Neural crest cell (in vitro differentiated cells): ENCODE measurements at regions not wholly inside any gene's neighbourhood (a gene's known extent, or its start where the extent isn't known, plus 50 kb on each side); places are given as distances from the start of the nearest gene placed in this dataset.
"Not testable (repeated sequence)": the region's sequence is repeated elsewhere in the genome, so short reads cannot be mapped to it uniquely, and the experiment has no call there.

Experiments
- DNase-seq: peaks from one replicate; pipeline ENCODE4 v3.0.0; 2021; ENCODE audit warnings: low read depth, mixed read lengths, low spot score
- H3K27ac Mint-ChIP-seq: one replicate; pipeline ENCODE4 v1.8.0; 2021; ENCODE audit warnings: mild to moderate bottlenecking, mixed read lengths; ENCODE audit not compliant: unreplicated experiment
- H3K27me3 Mint-ChIP-seq: 2 replicates; pipeline ENCODE4 v1.8.0; 2021; ENCODE audit warnings: low read depth, mild to moderate bottlenecking, mixed read lengths
- H3K36me3 Mint-ChIP-seq: 2 replicates; pipeline ENCODE4 v1.8.0; 2021; ENCODE audit warnings: low read depth, mild to moderate bottlenecking, mixed read lengths
- H3K4me1 Mint-ChIP-seq: 2 replicates; pipeline ENCODE4 v1.8.0; 2021; ENCODE audit warnings: mixed read lengths
- H3K4me3 Mint-ChIP-seq: one replicate; pipeline ENCODE4 v1.8.0; 2021; ENCODE audit warnings: mild to moderate bottlenecking, mixed read lengths
- H3K9me3 Mint-ChIP-seq: 2 replicates; pipeline ENCODE4 v1.8.0; 2021; ENCODE audit warnings: mixed read lengths
- TF ChIP-seq, protein P1 (sequence below): fragments of 200-600 bp; sonication (generic); conservative IDR thresholded peaks from 2 replicates; pipeline ENCODE4 v1.5.0; 2021; ENCODE audit warnings: antibody characterized with exemption, mild to moderate bottlenecking

DNA sequence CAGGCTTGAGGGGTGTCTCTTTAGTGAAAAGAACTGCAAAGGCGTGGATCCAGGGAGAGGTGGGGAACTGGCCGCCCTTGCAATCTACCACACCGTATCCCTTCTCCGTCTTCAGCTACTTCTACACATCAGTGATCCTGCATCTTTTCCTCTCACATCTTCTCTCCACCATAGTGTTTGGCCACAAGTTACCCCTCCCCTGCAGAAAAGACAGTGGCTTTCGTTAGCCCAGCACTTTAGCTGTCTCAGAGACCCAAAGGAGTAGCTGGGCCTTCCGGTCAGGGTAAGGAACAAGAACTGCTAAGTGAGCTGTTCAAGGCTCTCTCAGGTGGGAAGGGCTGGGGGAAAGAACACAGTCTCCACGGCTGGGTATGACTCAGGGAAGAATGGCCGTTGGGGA is 158.4 kb downstream of the NDUFA12 start:
- H3K27ac Mint-ChIP-seq: no peak overlapping the region

DNA sequence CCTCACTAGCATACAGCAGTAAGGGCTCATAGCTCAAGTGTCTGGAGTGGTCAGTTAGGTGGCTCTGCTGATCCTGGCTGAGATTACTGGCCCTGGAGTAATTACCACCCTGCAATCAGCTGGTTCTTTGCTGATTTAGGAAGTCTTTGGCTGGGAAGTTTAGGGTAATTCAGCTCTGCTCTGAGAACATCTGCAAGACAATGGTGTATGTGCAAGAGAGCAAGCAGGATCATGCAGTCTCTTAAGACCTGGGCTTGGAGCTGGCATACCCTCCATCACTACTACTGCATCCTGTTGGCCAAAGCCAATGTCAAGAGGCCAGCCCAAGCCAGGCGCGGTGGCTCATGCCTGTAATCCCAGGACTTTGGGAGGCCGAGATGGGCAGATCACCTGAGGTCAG is 159.0 kb downstream of the NDUFA12 start:
- Mint-ChIP-seq H3K27me3 (no peaks in the 10 kb centered on the region), H3K27ac (no peak overlapping the region), H3K4me3 (no peak overlapping the region), H3K9me3 (peaks cover 3% of the 10 kb centered on the region), H3K4me1 (no peaks in the 10 kb centered on the region), H3K36me3 (no peaks in the 10 kb centered on the region)
- no peak for DNase-seq
- TF ChIP-seq, protein P1, sequence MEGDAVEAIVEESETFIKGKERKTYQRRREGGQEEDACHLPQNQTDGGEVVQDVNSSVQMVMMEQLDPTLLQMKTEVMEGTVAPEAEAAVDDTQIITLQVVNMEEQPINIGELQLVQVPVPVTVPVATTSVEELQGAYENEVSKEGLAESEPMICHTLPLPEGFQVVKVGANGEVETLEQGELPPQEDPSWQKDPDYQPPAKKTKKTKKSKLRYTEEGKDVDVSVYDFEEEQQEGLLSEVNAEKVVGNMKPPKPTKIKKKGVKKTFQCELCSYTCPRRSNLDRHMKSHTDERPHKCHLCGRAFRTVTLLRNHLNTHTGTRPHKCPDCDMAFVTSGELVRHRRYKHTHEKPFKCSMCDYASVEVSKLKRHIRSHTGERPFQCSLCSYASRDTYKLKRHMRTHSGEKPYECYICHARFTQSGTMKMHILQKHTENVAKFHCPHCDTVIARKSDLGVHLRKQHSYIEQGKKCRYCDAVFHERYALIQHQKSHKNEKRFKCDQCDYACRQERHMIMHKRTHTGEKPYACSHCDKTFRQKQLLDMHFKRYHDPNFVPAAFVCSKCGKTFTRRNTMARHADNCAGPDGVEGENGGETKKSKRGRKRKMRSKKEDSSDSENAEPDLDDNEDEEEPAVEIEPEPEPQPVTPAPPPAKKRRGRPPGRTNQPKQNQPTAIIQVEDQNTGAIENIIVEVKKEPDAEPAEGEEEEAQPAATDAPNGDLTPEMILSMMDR: no peak

More for the DNA sequence above, 158.4 kb downstream of the NDUFA12 start:
- Mint-ChIP-seq H3K4me3 (no peak overlapping the region), H3K9me3 (peaks cover 3% of the 10 kb centered on the region), H3K36me3 (no peaks in the 10 kb centered on the region), H3K4me1 (no peaks in the 10 kb centered on the region), H3K27me3 (no peaks in the 10 kb centered on the region)
- no peak for DNase-seq
- TF ChIP-seq, protein P1: no peak

DNA sequence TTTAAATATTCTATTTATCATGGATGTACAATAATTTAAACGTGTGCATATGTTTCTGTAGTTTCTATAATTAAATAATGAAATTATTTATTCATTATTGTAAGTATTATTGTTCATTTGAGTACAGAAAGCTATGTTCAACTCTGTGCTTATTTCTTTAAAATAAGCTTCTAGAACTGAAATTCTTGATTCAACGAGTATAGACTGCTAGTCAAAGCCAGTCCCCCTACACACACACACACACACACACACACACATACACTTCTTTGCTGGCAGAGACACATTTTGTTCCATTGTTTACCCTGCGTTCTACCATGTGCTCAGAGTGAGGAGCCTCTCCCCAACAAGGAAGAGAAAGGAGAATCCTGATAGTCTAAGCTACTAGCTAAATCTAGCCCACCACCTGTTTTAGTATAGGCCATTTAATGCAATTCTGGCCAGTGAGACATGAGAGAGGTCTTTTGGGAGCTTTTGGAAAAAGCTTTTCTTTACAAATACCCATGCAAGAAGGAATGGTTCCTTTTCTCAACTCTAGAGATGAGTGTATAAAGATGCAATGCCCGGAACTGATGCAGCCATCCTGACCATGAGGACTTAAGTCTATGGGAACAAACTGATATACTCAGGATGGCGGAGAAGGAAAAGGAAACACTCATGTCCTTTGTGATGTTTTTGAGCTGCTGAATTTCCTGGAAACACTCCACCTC is 161.4 kb downstream of the NDUFA12 start:
- H3K9me3 Mint-ChIP-seq: peaks cover 6% of the 10 kb centered on the region

DNA sequence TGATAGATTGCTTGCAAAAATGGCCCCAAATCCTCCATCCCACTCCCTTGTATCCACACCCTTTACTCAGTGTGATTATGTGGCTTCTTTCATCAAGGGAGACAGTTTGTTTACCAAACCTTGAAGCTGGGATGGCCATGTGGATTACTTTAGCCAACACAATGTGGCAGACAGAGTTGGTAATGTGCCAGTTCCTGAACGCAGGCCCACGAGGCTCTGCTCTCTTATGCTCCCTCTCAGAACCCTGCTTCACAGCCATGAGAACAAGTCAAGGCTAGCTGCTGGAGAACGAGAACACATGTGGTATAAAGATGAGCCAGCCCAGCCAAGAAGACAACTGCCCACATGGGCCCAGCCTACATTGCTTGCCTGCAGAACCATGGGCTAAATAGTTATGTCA is 162.3 kb downstream of the NDUFA12 start:
- no peak for DNase-seq
- Mint-ChIP-seq H3K4me3 (no peak overlapping the region), H3K4me1 (no peaks in the 10 kb centered on the region), H3K36me3 (no peaks in the 10 kb centered on the region), H3K9me3 (peaks cover 8% of the 10 kb centered on the region), H3K27me3 (no peaks in the 10 kb centered on the region), H3K27ac (no peak overlapping the region)
- TF ChIP-seq, protein P1: no peak

More for the DNA sequence above, 161.4 kb downstream of the NDUFA12 start:
- no peaks in the 10 kb centered on the region for H3K36me3 Mint-ChIP-seq
- TF ChIP-seq, protein P1: no peak
- DNase-seq: no peak
- no peaks in the 10 kb centered on the region for H3K27me3 Mint-ChIP-seq
- no peak overlapping the region for H3K4me3 Mint-ChIP-seq
- H3K4me1 Mint-ChIP-seq: no peaks in the 10 kb centered on the region
- H3K27ac Mint-ChIP-seq: no peak overlapping the region

DNA sequence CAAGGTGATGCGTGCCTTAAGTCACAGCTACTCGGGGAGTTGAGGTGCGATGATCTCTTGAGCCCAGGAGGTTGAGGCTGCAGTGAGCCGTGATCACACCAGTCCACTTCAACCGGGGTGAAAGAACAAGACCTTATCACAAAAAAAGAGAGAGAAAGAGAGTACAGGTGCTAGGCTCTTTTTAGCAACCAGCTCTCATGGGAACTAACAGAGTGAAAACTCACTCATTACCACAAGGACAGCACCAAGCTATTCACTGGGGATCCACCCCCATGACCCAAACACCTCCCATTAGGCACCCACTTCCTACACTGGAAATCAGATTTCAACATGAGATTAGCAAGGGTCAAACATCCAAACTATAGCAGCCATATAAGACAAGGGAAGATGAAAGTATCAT is 164.2 kb downstream of the NDUFA12 start:
- peaks cover 8% of the 10 kb centered on the region for H3K9me3 Mint-ChIP-seq
- no peak for DNase-seq
- no peak overlapping the region for H3K27ac Mint-ChIP-seq
- H3K4me3 Mint-ChIP-seq: no peak overlapping the region
- H3K4me1 Mint-ChIP-seq: no peaks in the 10 kb centered on the region
- TF ChIP-seq, protein P1: no peak
- no peaks in the 10 kb centered on the region for H3K36me3 Mint-ChIP-seq
- no peaks in the 10 kb centered on the region for H3K27me3 Mint-ChIP-seq

DNA sequence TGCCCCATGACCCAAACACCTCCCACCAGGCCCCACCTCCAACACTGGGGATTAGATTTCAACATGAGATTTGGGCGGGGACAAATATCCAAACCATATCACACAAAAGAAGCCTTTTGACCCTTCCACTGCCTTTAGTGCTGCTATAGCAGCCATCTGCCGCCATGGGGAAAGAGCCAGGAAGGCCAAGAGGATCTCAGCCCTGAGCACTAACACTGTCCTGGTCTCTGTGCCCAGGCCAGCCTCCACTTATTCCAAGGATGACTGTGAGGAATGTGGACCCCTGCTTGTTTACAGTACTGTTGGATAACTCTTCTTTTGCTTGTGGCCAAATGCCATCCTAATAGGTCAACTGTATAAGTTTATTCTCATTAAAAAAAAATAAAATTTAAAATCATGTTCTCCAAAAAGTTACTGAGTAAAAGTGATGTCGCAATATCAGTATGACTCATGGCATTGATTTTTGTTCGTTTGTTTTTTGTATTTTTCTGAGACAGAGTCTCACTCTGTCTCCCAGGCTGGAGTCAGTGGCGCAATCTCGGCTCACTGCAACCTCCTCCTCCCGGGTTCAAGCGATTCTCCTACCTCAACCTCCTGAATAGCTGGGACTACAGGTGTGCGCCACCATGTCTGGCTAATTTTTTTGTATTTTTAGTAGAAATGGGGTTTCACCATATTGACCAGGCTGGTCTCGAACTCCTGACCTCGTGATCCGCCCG is 166.4 kb downstream of the NDUFA12 start:
- not testable (repeated sequence) for H3K27me3 Mint-ChIP-seq, DNase-seq, H3K9me3 Mint-ChIP-seq, H3K4me1 Mint-ChIP-seq, H3K27ac Mint-ChIP-seq, H3K4me3 Mint-ChIP-seq, H3K36me3 Mint-ChIP-seq
